ENCODE measurements at regions not wholly inside any gene's neighbourhood (a gene's known extent, or its start where the extent isn't known, plus 50 kb on each side); places are given as distances from the start of the nearest gene placed in this dataset.

GRCh38 chr1:221343136-221343535, 398.8 kb downstream of the DUSP10 start:
- no peak overlapping the region for H2BK5ac ChIP-seq (ENCODE audit: low read length)

GRCh38 chr1:221343607-221344006, 398.3 kb downstream of the DUSP10 start:
- H2AK5ac ChIP-seq (ENCODE audit: low read depth, low read length), result no peak overlapping the region
- H2BK12ac ChIP-seq (ENCODE audit: low read length), result no peak overlapping the region
- no peak overlapping the region for H3K18ac ChIP-seq (ENCODE audit: low read length)
- no peak overlapping the region for H2BK5ac ChIP-seq (ENCODE audit: low read length)
- H4K91ac ChIP-seq (ENCODE audit: low read depth, low read length, poor library complexity), result no peak overlapping the region
- no peak overlapping the region for H2BK15ac ChIP-seq (ENCODE audit: low read length)
- H2BK120ac ChIP-seq (ENCODE audit: low read depth, low read length), result no peak overlapping the region
- H4K8ac ChIP-seq (ENCODE audit: low read depth, low read length), result no peak overlapping the region
- no CpG with 5 or more reads among the region's 3 CpGs for WGBS, 2 donors (ENCODE audit: extremely low coverage in 2 of 2, insufficient read length in 2 of 2, insufficient replicate concordance in 1 of 2)
- no peak overlapping the region for H3K4me2 ChIP-seq (ENCODE audit: insufficient read depth, low read length, poor library complexity, severe bottlenecking)
- H3K4me3 ChIP-seq (ENCODE audit: low read length in 2 of 2), result no peak overlapping the region
- no peak overlapping the region for H3K23ac ChIP-seq (ENCODE audit: low read depth, low read length, poor library complexity)
- no peaks in the 10 kb centered on the region for H3K36me3 ChIP-seq (replicated peaks in 1 of 2; ENCODE audit: control insufficient read depth in 2 of 2, insufficient read depth in 2 of 2, low read length in 2 of 2)
- H3K27me3 ChIP-seq (ENCODE audit: control insufficient read depth in 3 of 3, insufficient read depth in 3 of 3, low read depth in 1 of 3, low read length in 3 of 3), result no peaks in the 10 kb centered on the region
- H3K4me1 ChIP-seq (ENCODE audit: control insufficient read depth in 2 of 2, insufficient read depth in 1 of 2, low read depth in 1 of 2, low read length in 2 of 2), result no peaks in the 10 kb centered on the region
- no peak overlapping the region for H3K9ac ChIP-seq (ENCODE audit: low read depth, low read length, poor library complexity)
- H3K4ac ChIP-seq (ENCODE audit: low read length), result no peak overlapping the region
- H3K79me1 ChIP-seq (ENCODE audit: low read depth, low read length), result no peaks in the 10 kb centered on the region
- DNase-seq (ENCODE audit: low spot score), result no peak
- no peak overlapping the region for H3K14ac ChIP-seq (ENCODE audit: low read length)
- no peak overlapping the region for H2AFZ ChIP-seq (ENCODE audit: low read length)
- no peak overlapping the region for H3K27ac ChIP-seq (replicated peaks; ENCODE audit: low read length)
- H3K9me3 ChIP-seq (replicated peaks in 1 of 2; ENCODE audit: control insufficient read depth in 2 of 2, insufficient read depth in 1 of 2, low read depth in 1 of 2, low read length in 2 of 2), result no peaks in the 10 kb centered on the region

More at GRCh38 chr1:221343136-221343535, 398.8 kb downstream of the DUSP10 start:
- no peak overlapping the region for H4K91ac ChIP-seq (ENCODE audit: low read depth, low read length, poor library complexity)
- H3K9ac ChIP-seq (ENCODE audit: low read depth, low read length, poor library complexity), result no peak overlapping the region
- no peaks in the 10 kb centered on the region for H3K79me1 ChIP-seq (ENCODE audit: low read depth, low read length)
- no peak overlapping the region for H4K8ac ChIP-seq (ENCODE audit: low read depth, low read length)
- H3K4me2 ChIP-seq (ENCODE audit: insufficient read depth, low read length, poor library complexity, severe bottlenecking), result no peak overlapping the region
- no peak overlapping the region for H2AFZ ChIP-seq (ENCODE audit: low read length)
- H3K9me3 ChIP-seq (replicated peaks in 1 of 2; ENCODE audit: control insufficient read depth in 2 of 2, insufficient read depth in 1 of 2, low read depth in 1 of 2, low read length in 2 of 2), result no peaks in the 10 kb centered on the region
- H2BK15ac ChIP-seq (ENCODE audit: low read length), result no peak overlapping the region
- H3K4me3 ChIP-seq (ENCODE audit: low read length in 2 of 2), result no peak overlapping the region
- no peak overlapping the region for H3K4ac ChIP-seq (ENCODE audit: low read length)
- H3K14ac ChIP-seq (ENCODE audit: low read length), result no peak overlapping the region
- H2BK12ac ChIP-seq (ENCODE audit: low read length), result no peak overlapping the region
- no peak overlapping the region for H3K27ac ChIP-seq (replicated peaks; ENCODE audit: low read length)
- no peaks in the 10 kb centered on the region for H3K27me3 ChIP-seq (ENCODE audit: control insufficient read depth in 3 of 3, insufficient read depth in 3 of 3, low read depth in 1 of 3, low read length in 3 of 3)
- no peaks in the 10 kb centered on the region for H3K4me1 ChIP-seq (ENCODE audit: control insufficient read depth in 2 of 2, insufficient read depth in 1 of 2, low read depth in 1 of 2, low read length in 2 of 2)
- no peaks in the 10 kb centered on the region for H3K36me3 ChIP-seq (replicated peaks in 1 of 2; ENCODE audit: control insufficient read depth in 2 of 2, insufficient read depth in 2 of 2, low read length in 2 of 2)
- no peak overlapping the region for H2AK5ac ChIP-seq (ENCODE audit: low read depth, low read length)
- no peak overlapping the region for H3K23ac ChIP-seq (ENCODE audit: low read depth, low read length, poor library complexity)
- DNase-seq (ENCODE audit: low spot score), result no peak
- H3K18ac ChIP-seq (ENCODE audit: low read length), result no peak overlapping the region
- H2BK120ac ChIP-seq (ENCODE audit: low read depth, low read length), result no peak overlapping the region

- Histone ChIP-seq H3K9me3 (replicated peaks in 1 of 2; ENCODE audit: control insufficient read depth in 2 of 2, insufficient read depth in 1 of 2, low read depth in 1 of 2, low read length in 2 of 2) (no peaks in the 10 kb centered on the region), H2AFZ (ENCODE audit: low read length) (no peak overlapping the region), H4K8ac (ENCODE audit: low read depth, low read length) (no peak overlapping the region), H3K4ac (ENCODE audit: low read length) (no peak overlapping the region), H4K91ac (ENCODE audit: low read depth, low read length, poor library complexity) (no peak overlapping the region), H3K4me2 (ENCODE audit: insufficient read depth, low read length, poor library complexity, severe bottlenecking) (no peak overlapping the region), H3K36me3 (replicated peaks in 1 of 2; ENCODE audit: control insufficient read depth in 2 of 2, insufficient read depth in 2 of 2, low read length in 2 of 2) (no peaks in the 10 kb centered on the region), H3K9ac (ENCODE audit: low read depth, low read length, poor library complexity) (no peak overlapping the region), H3K79me1 (ENCODE audit: low read depth, low read length) (no peaks in the 10 kb centered on the region), H3K18ac (ENCODE audit: low read length) (no peak overlapping the region), H2BK15ac (ENCODE audit: low read length) (no peak overlapping the region), H3K14ac (ENCODE audit: low read length) (no peak overlapping the region), H3K23ac (ENCODE audit: low read depth, low read length, poor library complexity) (no peak overlapping the region), H3K27me3 (ENCODE audit: control insufficient read depth in 3 of 3, insufficient read depth in 3 of 3, low read depth in 1 of 3, low read length in 3 of 3) (no peaks in the 10 kb centered on the region), H2BK5ac (ENCODE audit: low read length) (no peak overlapping the region), H2BK12ac (ENCODE audit: low read length) (no peak overlapping the region), H3K4me3 (ENCODE audit: low read length in 2 of 2) (no peak overlapping the region), H2BK120ac (ENCODE audit: low read depth, low read length) (no peak overlapping the region), H3K27ac (replicated peaks; ENCODE audit: low read length) (no peak overlapping the region), H2AK5ac (ENCODE audit: low read depth, low read length) (no peak overlapping the region), H3K4me1 (ENCODE audit: control insufficient read depth in 2 of 2, insufficient read depth in 1 of 2, low read depth in 1 of 2, low read length in 2 of 2) (no peaks in the 10 kb centered on the region)
- no peak for DNase-seq (ENCODE audit: low spot score)
- WGBS, 2 donors (ENCODE audit: extremely low coverage in 2 of 2, insufficient read length in 2 of 2, insufficient replicate concordance in 1 of 2), result no CpG with 5 or more reads among the region's 1 CpG
Measured at GRCh38 chr1:221344693-221345092, 397.2 kb downstream of the DUSP10 start.

GRCh38 chr1:221347706-221348105, 394.2 kb downstream of the DUSP10 start:
- Histone ChIP-seq H3K14ac (ENCODE audit: low read length) (no peak overlapping the region), H4K91ac (ENCODE audit: low read depth, low read length, poor library complexity) (no peak overlapping the region), H3K4me1 (ENCODE audit: control insufficient read depth in 2 of 2, insufficient read depth in 1 of 2, low read depth in 1 of 2, low read length in 2 of 2) (no peaks in the 10 kb centered on the region), H2BK12ac (ENCODE audit: low read length) (no peak overlapping the region), H4K8ac (ENCODE audit: low read depth, low read length) (no peak overlapping the region), H3K23ac (ENCODE audit: low read depth, low read length, poor library complexity) (no peak overlapping the region), H2AFZ (ENCODE audit: low read length) (no peak overlapping the region), H3K79me1 (ENCODE audit: low read depth, low read length) (no peaks in the 10 kb centered on the region), H3K9ac (ENCODE audit: low read depth, low read length, poor library complexity) (no peak overlapping the region), H3K36me3 (replicated peaks in 1 of 2; ENCODE audit: control insufficient read depth in 2 of 2, insufficient read depth in 2 of 2, low read length in 2 of 2) (no peaks in the 10 kb centered on the region), H3K4ac (ENCODE audit: low read length) (no peak overlapping the region), H3K4me2 (ENCODE audit: insufficient read depth, low read length, poor library complexity, severe bottlenecking) (no peak overlapping the region), H3K27ac (replicated peaks; ENCODE audit: low read length) (no peak overlapping the region), H3K18ac (ENCODE audit: low read length) (no peak overlapping the region), H2BK15ac (ENCODE audit: low read length) (no peak overlapping the region), H2BK5ac (ENCODE audit: low read length) (no peak overlapping the region), H3K9me3 (replicated peaks in 1 of 2; ENCODE audit: control insufficient read depth in 2 of 2, insufficient read depth in 1 of 2, low read depth in 1 of 2, low read length in 2 of 2) (no peaks in the 10 kb centered on the region), H3K4me3 (ENCODE audit: low read length in 2 of 2) (no peak overlapping the region), H3K27me3 (ENCODE audit: control insufficient read depth in 3 of 3, insufficient read depth in 3 of 3, low read depth in 1 of 3, low read length in 3 of 3) (no peaks in the 10 kb centered on the region), H2AK5ac (ENCODE audit: low read depth, low read length) (no peak overlapping the region), H2BK120ac (ENCODE audit: low read depth, low read length) (no peak overlapping the region)
- no peak for DNase-seq (ENCODE audit: low spot score)
- WGBS, 2 donors (ENCODE audit: extremely low coverage in 2 of 2, insufficient read length in 2 of 2, insufficient replicate concordance in 1 of 2), result no CpG with 5 or more reads among the region's 2 CpGs

Data from neuronal stem cell (in vitro differentiated cells).